Activated CD4-positive, alpha-beta T cell treated with anti-CD3 and anti-CD28 coated beads for 24 hours (primary cell): ENCODE measurements at regions not wholly inside any gene's neighbourhood (a gene's known extent, or its start where the extent isn't known, plus 50 kb on each side); places are given as distances from the start of the nearest gene placed in this dataset.
"Not testable (repeated sequence)": the region's sequence is repeated elsewhere in the genome, so short reads cannot be mapped to it uniquely, and the experiment has no call there.

Experiments used
- DNase-seq, 2 donors: peaks; one replicate each; pipeline ENCODE4 v3.0.0-alpha.2; 2020; ENCODE audit warnings: low read depth in 2 of 2

DNA sequence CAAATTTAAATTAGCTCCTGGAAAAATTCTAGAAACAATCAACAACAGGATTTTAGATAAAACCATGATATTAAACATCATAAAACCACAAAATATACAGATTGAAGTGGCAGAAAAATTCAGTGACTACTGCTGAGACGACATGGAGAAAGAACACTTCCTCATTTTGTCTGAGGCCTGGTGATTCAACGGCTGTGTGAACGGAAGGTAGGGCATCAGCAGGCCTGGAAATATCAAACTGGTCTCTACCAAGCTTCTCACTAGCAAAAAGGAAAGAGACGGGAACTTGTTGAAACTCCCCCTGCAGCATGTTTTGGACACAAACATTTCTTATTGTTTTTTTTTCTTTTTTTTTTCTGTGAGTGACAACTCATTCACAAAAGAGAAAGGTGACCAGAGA is 58.0 kb upstream of the AHI1 start:
- DNase-seq: no peak

DNA sequence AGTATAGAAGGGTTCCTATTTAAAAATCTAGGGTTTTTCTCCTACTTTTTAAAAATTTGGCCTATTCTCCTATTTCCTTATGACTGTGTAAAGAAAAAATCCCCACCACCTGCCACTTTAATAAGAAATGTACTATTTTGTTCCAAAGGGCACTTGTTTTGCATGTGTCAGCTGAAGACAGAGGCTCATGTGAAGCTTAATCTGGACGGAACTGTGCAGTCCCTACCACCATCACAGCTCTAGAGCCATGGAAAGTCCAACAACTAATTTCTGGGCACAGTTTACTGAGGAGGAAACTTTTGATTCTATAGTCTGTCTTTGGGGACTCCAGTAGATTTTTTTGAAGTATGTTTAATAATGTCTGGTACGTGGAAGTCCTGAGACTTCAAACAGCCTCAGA is 60.0 kb upstream of the AHI1 start:
- no peak for DNase-seq

DNA sequence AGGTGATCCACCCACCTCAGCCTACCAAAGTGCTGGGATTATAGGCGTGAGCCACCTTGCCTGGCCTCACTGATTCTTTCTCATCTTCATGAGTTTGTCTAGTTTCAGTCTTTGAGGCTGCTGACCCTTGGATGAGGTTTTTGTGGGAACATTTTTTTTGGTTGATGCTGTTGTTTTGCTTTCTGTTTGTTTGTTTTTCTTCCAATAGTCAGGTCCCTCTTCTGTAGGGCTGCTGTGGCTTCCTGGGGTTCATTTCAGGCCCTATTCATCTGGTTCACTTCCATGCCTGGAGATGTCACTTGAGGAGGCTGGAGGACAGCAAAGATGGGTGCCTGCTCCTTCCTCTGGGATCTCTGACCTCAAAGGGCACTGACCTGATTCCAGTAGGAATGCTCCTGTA is 68.1 kb upstream of the AHI1 start:
- DNase-seq: not testable (repeated sequence)

DNA sequence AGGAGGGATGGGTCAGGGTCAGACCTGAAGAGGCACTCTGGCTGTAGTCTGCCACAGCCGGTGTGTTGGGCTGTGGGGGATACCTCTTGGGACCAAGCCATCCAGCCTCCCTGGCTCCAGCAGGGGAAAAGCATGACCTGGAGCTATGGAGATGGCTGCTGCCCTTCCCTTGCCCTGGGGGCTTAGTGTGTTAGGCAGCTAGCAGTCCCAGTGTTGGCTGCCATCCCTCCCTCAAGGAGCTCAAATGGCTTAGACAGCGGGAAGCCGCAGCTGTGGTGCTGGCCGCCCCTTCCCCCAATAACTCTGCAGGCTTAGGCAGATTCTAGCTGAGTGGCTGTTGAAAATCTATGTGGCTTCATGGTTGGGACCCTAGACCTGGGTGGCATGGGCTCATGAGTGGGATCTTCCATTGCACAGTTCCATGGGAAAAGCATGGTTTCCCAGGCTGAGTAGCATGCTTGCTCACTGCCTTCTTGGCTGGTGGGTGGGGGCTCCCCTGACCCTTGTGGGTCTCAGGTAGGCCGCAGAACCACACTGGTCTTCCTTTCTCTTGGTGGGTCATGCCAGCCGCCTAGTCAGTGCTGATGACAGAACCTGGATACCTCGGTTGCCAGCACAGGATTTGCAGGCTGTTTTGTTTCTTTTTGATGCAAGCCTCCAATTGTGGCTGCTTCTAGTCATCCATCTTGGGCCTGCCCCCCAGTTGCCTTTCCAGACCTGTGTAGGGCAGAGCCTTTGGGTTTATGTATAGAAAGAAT is 69.0 kb upstream of the AHI1 start:
- no peak for DNase-seq

DNA sequence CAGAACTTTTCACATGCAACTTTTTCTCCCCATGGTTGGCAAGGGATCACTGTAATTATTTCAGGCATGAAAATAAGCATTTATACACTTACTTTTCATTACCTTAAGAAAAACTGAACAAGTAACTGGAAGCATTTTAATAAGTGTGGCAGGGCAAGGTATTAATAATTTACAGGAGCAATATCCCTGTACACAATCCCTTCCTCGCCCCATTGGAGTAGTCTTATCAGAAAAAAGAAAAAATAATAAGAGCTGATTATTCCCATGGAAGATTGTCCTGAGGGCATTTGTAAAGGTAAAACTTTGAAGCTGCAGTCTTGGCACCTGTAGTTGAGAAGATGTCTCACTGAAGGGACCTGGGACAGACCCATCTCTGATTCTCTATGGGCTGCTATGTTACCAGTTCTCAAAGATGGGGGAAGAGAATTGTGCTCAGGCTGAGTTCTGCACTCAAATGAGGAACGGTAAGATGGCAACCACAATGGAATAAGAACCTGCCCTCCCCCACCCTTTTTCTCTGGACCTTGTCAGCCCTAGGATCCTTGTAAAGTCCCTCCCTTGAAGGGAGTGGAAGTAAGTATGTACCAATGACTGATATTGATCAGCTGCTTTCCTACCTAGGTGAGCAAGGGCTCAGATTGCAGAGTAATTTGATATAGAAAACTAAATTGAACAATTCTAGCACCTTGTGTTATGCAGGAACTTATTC is 70.0 kb upstream of the AHI1 start:
- no peak for DNase-seq

DNA sequence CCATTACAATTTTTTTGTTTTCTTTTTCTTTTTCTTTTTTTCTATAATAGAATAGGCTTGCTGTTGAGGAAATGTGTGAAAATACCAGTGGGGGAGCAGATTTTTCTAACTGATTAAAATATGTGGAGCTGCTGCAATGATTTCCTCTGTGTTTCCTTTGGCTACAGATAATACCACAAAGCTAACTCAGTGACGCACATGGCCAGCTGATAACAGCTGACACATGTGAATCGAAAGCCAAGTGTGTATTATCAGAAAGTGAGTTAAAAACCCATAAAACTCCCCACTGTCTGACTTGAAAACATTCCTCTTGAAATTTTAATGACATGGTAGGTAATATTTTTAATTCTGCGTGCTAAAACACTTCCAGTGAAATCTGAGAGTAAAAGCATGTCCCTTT is 70.8 kb upstream of the AHI1 start:
- no peak for DNase-seq

DNA sequence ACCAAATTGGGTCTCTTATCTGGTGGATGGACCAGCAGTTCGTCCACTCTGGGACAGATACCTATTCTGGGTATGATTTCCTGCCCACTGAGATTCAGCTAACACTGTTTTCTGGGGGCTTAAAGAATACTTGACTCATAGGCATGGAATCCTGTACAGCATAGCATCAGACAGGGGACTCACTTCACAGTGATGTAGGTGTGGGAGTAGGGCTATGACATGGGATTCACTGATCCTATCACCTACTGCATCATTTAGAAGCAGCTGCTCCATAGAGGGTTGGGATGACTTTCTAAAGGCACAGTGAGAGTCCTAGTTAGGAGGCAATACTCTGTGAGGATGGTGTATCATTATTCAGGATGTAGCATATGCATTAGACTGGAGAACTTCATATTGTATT is 74.5 kb upstream of the AHI1 start:
- DNase-seq: no peak

DNA sequence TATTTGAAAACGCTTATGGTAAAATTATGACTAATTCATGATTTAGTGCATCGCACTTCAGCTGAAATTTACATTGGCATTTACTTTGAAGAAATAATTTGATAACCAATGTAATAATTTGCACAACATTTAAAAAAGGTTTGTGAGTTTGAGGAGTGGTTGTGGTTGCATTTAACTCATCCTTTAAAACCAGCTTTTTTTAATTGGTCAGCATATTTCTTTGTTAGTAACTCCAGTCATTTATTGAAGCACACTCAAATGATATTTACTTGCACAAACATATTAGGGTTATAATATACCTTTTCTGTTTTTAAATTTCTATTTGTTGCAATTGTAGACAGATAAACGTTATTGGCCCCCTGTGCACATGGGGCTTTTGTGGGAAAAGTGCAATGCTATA is 78.1 kb upstream of the AHI1 start:
- no peak for DNase-seq

DNA sequence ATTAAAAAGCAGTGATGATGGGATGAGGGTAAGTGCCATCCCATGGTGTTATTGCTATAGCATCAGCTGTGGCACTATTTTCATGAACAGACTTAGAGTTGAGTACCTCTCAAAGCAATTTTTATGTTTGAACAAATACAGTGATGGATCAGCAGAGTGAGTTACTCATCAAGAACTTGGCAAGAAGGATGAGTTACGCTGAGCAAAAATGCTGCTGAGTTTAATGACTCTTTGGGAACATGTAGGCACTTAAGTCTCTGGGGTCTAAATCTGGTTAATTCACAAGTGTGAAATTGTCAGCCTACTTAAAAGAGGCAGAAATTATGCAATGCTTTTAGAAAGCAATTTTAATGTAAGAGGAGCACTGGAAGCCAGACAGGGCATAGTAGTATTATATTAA is 78.5 kb upstream of the AHI1 start:
- DNase-seq: no peak

DNA sequence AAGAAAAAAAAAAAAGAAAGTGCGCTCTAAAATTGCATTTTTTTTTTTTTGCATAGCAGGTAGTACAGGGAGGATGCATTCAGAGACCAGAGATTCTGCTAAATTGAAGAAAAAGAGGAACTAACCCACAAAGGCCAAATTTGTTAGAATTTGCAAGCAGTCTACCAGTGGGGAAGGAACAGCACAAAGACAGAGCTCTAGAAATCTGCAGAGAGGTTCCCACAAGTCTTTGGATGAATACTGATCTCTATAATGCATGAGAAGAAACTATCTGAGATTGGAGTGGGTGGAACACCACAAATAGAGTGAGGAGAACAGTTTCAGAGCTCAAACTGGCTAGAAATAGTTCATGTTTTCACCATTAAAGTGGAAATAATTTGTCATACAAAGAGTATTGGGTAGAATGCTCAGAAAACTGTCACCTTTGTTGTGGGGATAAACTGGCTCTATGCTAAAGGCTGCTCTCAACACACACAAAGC is 79.6 kb upstream of the AHI1 start:
- no peak for DNase-seq

DNA sequence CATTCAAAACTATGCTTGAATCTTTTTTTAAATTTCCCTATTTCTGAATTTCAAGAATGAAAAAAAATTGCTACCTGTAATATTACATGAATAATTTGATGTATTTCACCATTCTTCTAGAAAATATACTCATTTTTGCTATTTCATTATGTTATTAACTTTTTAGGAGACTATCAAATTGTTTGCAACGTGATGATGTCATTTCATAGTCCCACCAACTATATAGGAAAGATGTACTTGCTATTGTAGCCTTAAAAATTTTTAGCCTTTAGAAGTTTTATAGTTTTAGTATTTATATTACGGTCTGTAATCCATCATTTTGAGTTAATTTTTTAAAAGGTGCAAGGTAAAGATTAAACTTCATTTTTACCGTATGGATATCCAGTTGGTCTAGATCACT is 81.4 kb upstream of the AHI1 start:
- DNase-seq: no peak

DNA sequence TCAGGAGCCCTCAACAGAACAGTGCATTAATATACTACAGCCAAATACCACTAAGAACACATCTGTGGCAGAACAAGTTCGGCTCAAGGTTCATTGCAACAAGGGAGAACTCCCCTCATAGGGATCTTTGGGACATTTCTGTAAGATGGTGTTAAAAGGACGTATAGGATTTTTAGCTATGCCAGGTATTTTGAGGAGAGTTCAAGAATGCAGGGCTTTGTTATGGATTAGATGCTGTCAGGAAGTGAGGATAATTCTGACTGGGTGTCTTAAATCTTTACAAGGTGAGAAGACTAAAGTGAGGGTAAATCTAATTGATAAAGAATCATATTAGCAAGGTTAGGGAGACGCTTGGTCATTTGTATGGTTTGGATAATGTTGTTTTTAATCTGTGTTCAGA is 83.7 kb upstream of the AHI1 start:
- no peak for DNase-seq

DNA sequence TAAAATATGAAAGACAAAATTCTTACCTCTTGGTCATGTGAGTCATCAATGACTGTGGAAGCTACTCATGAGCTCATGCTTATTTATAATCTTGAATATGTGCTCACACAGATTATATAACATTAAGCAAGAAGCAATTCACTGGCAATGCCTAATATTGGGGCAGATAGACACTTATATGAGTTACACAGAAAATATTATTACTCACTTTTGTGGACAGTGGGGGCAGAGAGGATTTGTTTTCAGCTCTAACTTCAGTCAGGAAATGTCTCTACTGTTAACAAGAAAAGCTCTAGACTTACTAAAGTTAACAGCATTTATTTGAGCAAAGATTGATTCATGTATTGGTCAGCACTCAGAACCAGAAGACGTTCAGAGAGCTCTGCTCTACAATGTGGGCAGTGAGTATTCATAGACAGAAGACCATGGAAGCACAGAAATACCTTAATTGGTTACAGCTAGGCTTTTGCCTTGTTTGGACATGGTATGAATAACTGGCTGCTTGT is 85.8 kb upstream of the AHI1 start:
- DNase-seq: no peak

DNA sequence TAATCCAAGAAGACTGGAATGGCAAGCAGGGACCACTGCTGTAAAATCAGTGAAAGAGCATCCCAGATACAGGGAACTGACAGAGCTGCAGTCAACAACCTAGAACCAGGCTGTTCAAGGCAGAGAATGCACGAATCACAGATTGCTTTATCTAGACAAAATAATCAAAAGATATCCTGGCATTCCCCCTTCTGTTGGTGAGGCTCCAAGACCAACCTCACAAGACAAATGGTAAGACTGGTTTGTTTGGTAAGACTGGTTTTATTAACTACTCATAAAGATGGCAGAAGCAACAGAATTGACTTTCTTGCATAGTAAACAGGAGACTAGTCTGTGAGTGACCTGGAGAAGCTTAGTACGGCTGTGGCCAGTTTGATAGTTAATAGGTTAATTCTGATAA is 88.8 kb upstream of the AHI1 start:
- no peak for DNase-seq

DNA sequence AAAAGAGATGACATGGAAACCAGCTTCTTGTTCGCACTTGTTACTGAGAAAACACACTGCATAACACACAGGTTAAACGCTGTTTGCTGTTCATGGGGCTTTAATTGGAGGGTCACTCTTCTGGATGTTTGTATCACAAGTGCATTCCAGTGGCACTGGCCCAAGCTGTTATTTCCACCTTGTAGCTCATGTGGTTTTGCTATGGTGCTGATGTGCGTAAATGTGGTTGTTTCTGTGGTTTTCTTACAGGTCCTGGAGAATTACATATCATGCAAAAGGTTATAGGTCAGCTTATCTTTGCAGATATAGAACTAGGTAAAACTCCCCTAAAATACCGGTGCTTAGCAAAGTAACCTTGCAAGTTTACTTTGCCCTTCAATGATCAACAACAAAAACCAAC is 89.3 kb upstream of the AHI1 start:
- DNase-seq: peak in 1 of 2 donors; percentile 7

DNA sequence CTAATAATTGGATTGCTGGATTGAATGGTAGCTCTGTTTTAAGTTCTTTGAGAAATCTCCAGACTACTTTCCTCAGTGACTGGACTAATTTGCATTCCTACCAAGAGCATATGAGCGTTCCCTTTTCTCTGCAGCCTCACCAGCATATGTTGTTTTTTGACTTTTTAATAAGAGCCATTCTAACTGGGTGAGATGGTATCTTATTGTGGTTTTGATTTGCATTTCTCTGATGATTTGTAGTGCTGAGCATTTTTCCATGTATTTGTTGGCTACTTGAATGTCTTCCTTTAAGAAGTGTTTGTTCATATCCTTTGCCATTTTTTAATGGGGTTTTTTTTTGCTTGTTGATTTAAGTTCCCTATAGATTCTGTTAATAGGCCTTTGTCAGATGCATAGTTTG is 94.7 kb upstream of the AHI1 start:
- no peak for DNase-seq

DNA sequence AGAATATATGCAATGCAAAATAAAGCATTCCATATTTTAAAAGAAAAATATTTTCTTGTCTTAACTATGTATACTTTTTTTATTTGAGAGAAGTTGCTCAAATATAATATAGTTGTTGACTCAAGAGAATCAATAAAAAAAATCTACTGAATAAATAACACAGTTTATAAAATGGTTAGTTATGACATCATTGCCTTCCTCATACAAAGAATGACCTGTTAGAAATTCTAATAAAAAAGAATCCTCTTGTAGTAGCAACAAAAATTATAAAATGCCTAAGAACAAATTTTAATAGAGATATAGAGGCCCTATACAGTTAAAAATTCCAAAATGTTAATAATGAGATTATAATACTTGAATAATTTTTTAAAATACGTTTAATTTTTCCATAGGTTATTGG is 96.5 kb upstream of the AHI1 start:
- DNase-seq: no peak

DNA sequence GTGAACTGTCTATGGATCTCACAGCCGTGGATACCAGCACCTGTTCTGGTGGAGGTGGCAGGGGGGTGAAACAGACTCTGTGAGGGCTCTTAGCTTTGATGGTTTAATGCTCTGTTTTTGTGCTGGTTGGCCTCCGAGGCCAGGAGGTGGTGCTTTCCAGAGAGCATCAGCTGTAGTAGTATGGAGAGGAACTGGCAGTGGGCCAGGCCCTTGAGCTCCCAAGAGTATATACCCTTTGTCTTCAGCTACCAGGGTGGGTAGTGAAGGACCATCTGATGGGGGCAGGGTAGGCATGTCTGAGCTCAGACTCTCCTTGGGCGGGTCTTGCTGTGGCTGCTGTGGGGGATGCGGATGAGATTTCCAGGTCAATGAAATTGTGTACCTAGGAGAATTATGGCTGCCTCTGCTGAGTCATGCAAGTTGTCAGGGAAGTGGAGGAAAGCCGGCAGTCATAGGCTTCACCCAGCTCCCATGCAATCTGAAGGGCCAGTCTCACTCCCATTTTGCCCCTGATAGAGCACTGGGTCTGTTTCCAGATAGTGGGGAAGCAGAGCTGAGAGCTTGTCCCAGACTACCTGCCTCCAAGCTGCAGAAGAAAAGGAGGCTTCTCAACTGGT is 102.7 kb upstream of the AHI1 start:
- no peak for DNase-seq

DNA sequence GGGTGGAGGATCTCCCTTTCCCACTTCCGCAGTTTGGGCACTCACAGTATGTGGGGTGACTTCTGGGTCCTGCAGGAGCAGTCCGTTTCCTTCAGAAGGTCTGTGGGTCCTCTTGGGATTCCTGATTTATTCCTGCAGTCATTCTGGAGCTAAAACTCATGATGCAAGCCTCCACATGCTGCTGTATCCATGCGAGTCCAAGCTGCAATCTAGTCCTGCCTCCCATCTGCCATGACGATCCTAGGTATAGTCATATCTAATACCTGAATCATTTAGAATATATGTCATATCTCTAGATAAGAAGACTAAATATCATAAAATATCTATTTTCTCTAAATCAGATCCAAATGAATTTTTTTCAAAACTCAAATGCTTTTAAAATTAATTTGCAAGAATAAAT is 103.4 kb upstream of the AHI1 start:
- DNase-seq: no peak

DNA sequence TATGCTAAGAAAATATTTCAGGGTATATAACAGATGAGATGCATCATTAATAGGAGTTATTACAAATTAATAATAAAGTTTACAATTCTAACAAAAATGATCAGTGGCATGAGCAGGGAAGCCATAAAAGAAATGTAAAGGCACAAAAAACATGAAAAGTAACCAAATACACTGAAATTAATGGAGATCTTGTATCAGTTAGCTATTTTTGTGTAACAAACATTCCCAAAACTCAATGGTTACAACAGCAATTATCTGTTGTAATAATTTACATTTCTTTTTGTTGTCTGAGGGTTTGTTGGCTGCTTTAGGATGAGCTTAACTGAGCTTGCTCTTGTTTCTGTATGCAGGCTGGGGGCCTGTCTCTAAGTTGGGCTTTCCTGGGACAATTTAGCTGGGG is 104.3 kb upstream of the AHI1 start:
- DNase-seq: no peak

DNA sequence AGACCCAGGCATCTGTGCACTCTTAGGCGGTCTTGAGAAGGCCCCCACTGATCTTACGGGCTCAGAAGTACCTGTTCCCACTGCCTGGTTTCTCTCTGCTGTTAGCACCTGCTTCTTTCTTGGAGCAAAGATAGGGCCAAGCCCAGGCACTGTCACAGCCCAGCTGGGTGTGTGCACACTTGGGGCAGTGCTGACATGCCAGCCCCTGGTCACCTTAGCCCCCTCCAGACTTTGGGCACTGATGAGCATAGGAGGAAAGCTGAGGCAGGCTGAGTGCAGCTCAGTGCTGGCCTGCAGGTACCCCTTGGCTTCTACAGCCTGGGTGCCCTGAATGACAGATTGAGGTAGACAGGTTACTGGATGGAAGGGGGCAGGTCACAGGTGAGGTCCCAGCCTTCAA is 105.7 kb upstream of the AHI1 start:
- no peak for DNase-seq

DNA sequence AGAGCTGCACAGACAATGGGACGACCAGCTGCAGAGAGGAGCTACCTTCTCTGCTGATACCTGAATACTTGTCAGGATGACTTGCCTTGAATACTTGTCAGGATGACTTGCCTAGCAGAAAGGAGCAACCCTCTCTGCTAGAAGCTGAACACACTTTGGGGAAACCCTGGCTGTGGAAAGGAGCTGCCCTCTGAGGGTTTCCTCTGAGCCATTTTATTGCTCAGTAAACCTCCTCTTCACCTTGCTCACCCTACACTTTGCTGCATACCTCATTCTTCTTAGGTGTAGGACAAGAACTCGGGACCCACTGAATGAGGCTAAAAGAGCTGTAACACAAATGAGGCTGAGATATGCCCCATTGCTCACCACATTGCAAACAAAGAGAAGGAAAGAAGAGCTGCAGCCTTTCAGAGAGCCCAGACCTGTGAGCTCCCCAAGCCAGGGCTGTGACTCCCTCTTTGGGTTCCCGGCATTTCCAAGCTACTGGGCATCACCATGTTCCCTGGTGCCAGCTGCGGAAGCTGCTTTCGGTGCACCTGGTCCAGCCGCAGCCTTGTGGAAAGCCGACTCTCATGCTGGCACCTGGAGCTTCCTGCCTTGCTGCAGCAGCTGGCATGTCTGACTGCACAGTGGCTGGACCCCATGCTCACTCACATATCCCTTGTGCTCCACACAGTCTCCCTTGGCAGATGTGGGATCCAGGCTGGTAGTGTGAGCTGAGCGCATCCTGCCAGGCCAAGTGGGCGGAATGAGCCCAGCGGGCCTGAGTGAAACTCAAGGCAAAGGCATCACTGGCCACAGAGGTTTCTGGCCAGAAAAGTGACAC is 106.7 kb upstream of the AHI1 start:
- DNase-seq: no peak
